GM19468 (cell line): ENCODE measurements at regions not wholly inside any gene's neighbourhood (a gene's known extent, or its start where the extent isn't known, plus 50 kb on each side); places are given as distances from the start of the nearest gene placed in this dataset.

Experiments
- ATAC-seq: cut with Tn5 transposase; IDR thresholded peaks from one replicate; pipeline ENCODE4 v1.9.1; 2021; ENCODE audit warnings: mild to moderate bottlenecking, moderate library complexity, moderate number of reproducible peaks; ENCODE audit not compliant: unreplicated experiment; ENCODE audit errors: extremely low read depth

DNA sequence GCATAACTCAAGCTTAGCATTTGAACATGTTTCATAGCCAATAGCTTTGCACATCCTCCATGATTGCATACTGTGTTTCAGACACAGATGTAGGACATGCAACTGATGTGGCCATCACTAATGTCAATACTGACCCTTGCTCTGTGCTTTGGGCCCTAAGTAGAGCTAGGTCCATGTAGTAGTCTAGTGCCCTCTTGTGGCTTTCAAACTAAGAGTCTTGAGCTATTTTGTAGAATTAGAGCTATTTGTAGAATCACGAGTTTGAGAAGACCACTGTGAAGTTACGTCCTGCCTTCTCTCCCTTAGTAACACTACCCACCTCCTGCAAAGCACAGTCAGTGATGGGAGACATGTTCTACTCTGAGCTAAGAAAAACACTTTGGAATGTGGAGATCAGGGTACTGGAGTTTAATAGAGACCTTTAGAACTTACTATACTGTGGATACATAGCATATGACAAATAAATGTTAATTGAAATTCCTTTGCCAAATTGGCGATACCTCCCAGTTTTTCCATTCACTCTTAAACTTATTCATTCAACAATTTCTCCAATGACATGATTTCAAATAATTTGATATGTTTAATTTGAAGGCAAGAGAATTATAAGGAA lies 306.5 kb upstream of the TNP1 start:
- ATAC-seq, result no peak

DNA sequence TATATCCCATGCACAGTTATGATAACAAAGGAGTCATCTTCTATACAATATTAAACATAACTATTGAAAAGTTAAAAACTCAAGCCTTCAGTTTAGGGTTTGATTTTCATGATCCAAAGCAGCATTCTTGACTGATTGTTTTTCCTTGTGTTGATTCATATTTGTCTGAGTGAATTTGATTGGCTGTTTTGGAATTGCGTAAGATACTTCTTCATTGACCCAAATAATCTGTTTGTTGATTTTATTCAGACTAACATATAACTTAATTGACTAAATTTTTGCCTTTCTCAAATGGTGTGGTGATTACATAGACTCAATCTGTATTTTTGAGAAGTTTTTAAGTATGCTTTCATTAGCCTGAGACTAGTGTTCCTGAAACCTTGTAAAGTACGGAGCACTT lies 305.7 kb upstream of the TNP1 start:
- no peak for ATAC-seq

DNA sequence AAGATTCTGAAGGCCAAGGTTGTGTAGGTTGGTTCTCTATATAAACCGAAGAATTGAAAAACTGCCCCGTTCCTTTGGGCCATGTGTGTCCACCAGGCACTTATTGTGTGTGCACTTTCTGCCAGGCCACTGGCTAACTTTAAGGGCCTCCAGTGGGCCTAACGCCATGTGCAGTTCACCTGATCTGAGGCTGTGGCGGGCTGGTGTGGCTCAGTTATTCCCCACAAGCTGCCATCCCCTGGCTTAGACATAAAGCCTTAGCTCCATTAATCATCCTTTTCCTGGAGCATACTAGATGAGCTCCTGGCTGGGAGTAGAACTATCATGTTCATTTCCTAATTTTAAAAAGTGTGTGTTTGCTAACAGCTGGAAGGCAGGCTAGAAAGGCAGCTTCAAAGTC lies 304.1 kb upstream of the TNP1 start:
- no peak for ATAC-seq

DNA sequence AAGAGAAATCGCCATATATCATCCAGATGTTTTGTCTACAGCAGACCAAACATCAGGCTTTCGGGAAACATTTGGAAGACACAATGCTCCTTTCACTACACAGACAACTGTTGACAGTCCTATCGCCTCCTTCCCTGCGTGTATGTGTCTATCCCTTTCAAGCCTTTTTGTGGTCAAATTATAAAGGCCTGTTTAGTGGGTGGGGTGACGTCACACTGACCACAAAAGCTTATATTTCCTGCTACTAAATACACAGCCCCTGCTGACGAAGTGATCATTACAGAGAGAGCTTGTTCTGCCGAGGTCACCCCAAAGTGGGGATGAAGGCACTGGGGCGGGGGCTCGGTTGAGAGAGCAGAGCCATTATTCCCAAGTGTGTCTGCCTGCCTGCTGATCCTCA lies 302.7 kb upstream of the TNP1 start:
- ATAC-seq, result no peak

DNA sequence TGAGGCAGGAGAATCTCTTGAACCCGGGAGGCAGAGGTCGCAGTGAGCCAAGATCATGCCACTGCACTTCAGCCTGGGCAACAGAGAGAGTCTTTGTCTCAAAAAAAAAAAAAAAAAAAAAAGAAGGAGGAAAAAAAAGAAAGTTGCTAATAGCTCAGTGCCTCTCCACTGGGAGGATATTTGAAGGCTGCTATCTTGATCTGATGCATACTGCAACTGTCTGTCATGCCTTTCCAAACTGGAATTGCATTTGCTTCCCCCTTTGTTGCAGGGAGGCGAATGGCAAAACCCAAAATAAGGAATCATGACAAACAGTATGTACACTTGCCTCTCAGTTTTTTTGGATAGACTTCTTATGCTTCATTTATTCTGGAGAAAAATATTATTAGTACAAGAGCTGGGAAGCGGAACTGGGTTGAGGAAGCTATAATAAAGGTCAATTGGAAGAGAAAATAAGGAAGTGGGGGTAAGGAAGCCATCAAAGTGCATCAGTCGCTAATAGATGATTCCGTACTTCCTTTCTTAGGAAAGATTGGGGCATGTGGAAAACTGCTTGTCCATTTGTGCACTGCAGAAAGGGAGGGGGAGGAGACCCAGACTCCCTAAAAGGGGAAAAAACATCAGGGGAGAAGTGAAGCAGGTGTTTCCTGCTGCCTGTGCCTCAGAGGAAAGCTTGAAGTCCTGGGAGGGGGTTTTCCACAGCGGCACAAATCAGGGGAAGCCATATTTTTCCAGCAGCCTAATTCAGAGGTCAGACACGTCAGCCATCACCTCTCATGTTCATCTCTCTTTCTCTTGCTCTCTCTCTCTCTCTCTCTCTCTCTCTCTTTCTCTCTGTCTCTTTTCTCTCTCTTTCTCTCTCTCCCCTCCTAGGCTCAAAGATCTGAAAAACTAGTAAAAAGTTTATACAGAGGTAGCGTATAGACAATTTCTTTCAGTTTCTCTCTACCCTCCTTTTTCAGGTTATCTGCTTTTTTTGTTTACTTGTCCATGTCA lies 301.4 kb upstream of the TNP1 start:
- ATAC-seq, result no peak

DNA sequence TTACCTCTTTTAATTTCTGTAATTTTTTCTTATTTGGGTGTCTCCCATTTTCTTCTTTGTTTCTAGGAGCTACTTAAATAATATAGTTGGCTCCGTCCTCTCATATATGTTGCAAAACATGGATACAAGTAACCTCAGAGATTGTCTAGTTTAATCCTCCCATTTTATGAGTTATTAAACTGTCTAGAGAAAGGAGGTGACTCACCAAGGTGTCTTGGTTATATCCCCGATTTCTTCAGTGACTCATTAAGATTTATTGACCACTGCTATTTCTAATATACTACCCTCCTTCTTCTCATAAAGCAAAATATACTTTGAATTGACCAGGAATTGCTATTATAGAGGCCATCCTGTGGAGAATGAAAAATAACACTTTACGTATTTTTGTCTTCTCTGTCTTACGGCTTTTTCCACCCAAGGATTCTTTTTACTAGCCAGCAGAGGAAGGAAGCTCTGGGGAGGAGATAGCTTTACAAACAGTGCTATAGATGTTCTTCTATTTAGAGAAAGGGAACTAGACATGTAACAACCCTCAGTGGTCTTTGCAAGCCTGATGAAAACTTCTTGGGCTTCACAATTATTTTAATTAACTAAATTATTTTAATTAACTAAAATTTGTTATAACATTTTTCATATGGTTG lies 300.4 kb upstream of the TNP1 start:
- no peak for ATAC-seq

DNA sequence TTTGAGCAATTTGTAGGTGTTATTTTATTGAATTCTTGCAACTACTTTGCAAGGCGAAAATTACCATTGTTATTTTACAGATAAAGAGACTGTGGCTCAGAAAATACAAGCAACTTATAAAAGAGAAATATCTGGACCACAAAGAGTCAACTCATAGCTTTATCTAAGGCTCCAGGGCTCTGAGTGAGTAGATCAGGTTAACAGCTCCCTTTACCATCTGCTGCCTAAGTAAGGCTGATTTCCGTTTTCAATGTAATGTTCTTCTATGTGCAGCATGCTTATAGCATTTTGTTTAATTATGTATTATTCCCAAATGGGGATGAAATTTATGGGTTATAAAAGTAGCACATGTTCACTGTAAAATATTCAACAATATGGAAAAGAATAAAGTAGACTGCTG lies 299.1 kb upstream of the TNP1 start:
- no peak for ATAC-seq

DNA sequence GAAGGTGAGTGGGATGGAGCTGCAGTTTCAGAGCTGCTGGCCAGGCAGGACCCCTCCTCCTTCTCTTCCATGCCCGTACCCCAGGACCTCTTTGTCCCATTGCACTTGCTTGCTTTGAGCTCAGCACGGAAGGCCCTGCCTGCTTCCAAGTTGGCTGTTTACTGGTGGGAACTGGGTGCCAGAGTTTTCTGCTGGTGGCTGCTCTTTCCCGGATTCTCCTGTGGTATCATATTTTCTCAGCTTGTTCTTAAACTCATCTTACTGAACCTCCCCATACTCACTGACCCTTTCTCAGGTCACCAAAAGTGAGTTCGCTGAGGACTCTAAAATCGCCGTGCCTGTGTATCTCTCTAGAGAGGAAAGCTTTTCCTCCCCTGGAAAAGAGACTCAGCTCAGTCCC lies 297.7 kb upstream of the TNP1 start:
- ATAC-seq, result no peak

DNA sequence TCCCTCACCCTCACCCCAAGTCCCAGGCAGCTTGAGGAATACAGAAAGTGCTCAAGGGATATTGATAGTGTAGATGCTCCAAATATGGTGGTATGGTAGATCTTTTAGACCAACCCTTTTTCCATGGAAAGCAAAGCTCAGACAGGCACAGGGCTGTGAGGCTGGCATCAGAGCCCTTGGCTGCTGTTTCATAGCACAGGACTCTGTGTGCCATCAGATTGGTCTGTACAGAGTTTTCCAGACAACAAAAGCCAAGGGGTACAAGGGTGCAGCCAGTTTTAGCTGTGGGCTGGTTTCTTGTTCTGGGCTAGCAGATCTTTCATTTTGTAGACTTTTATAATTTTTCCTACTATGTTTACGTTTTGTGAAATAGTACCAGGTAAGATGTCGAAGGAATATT lies 296.9 kb upstream of the TNP1 start:
- no peak for ATAC-seq

DNA sequence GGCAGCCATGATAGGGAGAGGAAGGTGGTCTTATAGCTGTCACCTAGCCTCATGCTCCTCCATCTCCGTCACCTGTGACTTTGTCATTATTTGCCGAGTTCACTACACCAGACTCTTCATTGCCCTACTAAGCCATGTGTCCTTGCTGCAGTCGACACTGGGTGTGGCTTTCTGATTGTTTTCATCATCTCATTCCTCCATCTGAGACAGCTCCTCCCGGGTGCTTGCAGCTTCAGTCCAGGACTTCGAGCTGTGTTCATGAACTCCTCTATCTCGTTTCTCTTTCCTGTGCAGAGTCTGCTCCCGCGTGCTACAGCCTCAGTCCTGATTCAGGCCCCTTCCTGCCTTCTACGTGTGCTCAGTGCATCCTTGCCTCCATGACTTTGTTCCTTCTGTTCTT lies 295.1 kb upstream of the TNP1 start:
- ATAC-seq, result no peak

DNA sequence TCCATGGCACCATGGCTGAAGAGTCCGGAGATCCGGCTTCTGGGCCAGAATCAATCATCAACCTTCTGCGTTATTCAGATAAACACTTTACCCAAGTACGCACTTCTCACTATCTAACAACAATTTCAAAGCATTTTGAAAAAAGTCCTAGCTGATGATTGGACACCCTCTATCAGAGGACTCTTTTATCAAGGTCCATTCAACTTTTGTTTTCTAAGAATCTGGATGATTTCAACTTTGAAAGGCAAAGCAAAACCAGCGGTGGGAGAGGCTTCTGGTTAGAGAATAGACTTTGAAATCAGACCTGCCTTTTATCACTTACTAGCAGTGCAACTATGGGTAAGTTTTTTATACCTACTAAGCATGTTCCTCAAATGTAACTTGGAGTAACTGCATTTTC lies 293.6 kb upstream of the TNP1 start:
- no peak for ATAC-seq

DNA sequence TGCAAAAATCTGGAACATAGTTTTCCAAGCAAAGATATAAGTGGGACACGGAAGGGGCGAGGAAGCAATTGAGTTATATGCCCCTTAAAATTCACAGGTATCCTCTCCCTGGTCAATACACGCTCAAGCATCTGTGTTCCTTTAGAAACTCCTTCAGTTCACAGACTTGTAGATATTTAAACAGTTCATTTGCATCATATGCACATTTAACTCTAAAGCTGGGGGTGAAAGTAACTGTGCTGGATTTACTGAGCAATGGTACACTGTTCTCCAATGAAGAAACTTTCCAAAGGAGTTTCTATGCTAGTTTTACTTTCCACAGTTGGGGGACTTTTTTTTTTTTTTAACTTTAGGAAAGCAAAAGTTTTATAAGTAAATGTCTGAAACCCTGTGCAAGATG lies 293.0 kb upstream of the TNP1 start:
- ATAC-seq, result no peak

DNA sequence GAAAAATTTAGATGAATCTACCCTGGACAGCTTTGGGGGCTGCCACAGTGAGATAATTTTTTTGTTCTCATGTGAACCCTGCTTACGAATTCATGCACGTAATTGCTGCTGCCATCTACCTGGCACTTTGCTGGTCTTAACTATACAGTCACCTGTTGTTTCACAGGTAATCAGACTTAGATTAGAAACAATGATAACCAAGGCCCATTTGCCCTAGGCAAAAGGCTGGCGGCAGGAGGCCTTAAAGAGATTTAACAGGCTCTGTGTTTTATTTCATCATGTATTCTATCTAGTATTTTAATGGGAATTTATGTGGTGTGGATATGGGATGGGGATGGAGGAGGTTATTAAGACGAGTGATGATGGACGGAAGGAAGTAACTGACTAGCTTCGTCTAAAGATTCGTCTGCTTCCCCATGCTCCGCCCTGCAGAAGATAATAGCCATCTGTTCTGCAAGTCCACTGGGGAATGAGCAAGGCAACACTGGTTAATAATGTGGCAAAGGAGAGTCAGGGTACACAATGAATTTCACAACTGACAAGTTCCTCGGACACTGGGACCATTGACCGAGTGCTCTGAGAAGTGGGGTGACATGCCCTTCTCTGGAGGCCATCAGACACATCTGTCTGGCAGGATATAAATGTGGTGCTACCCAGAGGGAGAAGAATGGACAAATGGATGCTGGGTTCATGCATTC lies 291.8 kb upstream of the TNP1 start:
- ATAC-seq, result no peak

DNA sequence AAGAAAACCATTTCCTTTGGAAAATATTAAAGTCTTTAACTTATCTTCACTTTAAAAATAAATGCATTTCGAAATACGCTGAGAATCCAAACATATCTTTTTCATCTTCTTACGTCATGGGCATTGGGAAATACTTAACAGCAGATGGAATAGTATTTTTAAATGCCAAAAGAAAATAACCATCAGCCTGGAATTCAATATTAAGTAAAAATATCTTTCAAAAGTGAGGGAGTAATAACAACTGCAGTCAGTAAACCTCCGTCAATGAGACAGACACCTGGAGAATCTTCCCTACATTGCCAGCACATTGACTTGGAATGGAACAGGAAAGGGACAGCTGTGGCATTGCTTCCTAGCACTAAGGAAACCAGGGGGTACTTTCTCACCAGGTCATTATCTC lies 290.4 kb upstream of the TNP1 start:
- no peak for ATAC-seq

DNA sequence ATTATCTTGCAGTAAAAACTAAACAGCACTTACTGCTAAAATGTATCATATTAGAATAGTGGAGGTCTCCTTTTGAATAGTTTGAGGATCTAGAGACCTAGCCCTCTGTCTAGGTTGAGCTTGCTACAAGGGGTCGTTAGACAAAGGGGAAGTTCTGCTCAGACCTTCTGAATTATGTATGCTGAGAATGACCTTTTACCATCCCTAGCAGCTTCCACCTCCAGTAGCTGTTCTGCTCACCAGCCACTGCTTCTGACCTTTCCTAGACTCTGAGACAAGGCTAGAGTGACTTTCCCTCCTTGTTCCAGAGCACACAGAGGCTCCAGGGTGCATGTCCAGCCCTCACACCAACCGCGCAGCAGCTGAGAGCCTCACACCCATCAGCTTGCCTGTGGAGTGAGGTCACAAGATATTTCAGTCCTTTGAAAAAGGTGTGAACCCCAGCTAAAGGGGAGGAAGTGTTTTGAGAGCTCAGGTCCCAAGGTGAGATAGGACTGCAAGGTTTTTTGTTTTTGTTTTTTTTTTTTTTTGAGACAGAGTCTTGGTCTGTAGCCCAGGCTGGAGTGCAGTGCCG lies 289.3 kb upstream of the TNP1 start:
- no peak for ATAC-seq

DNA sequence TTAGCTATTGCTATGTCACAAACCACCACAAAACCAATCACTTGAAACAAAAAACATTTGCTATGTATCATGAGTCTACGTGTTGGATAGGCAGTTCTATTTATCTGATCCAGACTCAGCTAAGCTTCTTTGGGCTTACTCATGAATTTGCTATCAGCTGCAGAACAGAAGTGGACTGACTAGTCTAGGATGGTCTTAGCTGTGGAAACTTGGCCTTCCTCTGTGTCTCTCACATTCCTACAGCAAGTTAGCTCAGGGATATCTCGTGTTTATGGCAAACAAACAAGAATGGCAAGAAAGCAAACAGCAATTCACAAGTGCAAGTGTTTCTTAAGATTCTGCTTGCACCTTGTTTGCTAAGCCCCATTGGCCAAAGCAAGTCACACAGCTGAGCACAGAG lies 288.0 kb upstream of the TNP1 start:
- ATAC-seq, result no peak

DNA sequence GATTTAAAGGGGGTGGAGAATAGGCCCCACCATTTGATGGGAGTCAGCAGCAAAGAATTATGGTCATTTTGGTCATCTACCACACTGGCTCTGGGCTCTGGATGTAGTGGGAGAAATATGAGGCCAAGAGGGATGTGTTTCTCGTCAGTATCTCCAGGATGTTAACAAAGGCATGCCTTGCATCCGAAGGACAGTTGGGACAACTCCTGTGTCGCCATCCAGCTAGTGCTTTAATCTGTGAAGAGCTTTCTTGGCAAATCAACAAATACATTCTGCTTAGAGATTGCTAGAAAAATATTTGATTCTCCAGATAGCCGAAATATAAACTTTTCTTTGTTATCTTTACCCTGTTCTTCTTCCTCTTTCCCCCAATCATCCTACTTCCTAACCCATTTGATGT lies 287.1 kb upstream of the TNP1 start:
- no peak for ATAC-seq

DNA sequence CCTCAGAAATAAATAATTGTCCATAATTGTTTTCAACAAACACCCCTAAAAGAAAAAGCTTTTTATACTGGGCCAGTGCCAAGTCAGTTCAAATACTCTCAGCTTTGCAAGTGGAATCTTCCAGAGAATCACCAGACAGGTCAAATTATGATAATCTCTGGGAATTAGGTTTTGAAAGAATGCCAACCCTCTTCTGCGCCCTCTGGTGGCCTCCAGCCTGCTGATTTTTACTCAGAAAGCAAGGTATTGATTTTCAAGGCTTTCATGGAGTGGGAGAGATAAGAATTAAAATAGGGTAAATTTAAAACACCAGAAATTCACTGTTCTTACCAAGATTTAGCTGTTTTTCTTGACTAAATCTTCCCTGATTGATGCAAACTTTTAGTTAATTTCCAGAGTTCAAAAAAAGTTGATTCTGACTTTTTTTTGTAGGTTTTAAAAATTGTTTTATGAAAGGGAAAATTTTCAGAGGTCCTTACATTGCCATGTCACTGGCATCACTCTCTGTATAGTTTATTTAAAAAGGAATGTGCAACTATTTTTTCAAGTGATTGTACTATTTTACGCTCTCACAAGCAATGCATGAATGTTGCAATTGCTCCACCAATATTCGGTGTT lies 282.9 kb upstream of the TNP1 start:
- no peak for ATAC-seq

DNA sequence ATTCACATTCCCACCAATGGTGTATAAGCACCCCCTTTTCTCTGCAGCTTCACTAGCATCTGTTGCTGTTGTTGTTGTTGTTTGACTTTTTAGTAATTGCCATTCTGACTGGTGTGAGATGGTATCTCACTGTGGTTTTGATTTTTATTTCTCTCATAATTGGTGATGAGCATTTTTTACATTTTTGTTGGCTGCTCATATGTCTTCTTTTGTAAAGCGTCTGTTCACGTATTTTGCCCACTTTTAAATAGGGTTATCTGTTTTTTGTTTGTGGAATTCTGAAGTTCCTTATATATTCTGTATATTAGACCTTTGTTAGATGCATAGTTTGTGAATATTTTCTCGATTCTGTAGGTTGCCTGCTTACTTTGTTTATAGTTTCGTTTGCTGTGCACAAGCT lies 278.4 kb upstream of the TNP1 start:
- ATAC-seq, result no peak

DNA sequence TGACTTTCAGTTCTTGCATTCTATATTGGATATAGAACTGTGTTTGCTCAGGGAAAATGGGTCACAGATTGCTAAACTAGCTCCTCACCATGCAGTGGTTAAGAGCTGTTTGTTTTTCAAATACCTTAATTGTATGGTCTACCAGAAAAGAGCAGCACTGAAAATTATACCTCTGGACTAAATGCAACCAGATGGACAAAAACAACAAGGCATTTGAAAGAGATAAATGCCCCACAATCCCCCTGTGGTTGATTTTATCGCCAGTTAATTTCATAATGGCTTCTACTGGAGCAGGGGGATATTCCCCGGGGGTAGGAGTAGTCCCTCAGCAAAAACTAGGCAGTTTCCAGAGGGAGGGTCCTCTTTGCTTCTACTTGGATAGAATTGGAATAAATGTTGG lies 267.9 kb upstream of the TNP1 start:
- no peak for ATAC-seq
